Epidermal melanocyte (primary cell): ENCODE measurements at regions not wholly inside any gene's neighbourhood (a gene's known extent, or its start where the extent isn't known, plus 50 kb on each side); places are given as distances from the start of the nearest gene placed in this dataset.
"Not testable (repeated sequence)": the region's sequence is repeated elsewhere in the genome, so short reads cannot be mapped to it uniquely, and the experiment has no call there.

Experiments used
- DNase-seq: peaks from one replicate; pipeline ENCODE4 v3.0.0; 2011; ENCODE audit warnings: low spot score; ENCODE audit not compliant: insufficient read length

- no peak for DNase-seq
Measured at GRCh38 chr2:47964277-47964676, 58.0 kb upstream of the FBXO11 start.

GRCh38 chr2:47964722-47965434 lies 58.6 kb upstream of the FBXO11 start:
- DNase-seq = no peak

- not testable (repeated sequence) for DNase-seq
Measured at GRCh38 chr2:47976728-47977127, 70.4 kb upstream of the FBXO11 start.

GRCh38 chr2:47984041-47984440 lies 77.7 kb upstream of the FBXO11 start:
- DNase-seq = no peak

- no peak for DNase-seq
Measured at GRCh38 chr2:47990503-47990902, 84.2 kb upstream of the FBXO11 start.

GRCh38 chr2:47992671-47993070 lies 86.4 kb upstream of the FBXO11 start:
- DNase-seq = no peak

- DNase-seq = no peak
Measured at GRCh38 chr2:47996808-47997207, 90.5 kb upstream of the FBXO11 start.

GRCh38 chr2:47999512-47999911 lies 93.2 kb upstream of the FBXO11 start:
- DNase-seq = no peak

GRCh38 chr2:48001498-48001897 lies 95.2 kb upstream of the FBXO11 start:
- no peak for DNase-seq

- no peak for DNase-seq
Measured at GRCh38 chr2:48006094-48006493, 99.8 kb upstream of the FBXO11 start.

- DNase-seq = no peak
Measured at GRCh38 chr2:48007699-48008268, 101.5 kb upstream of the FBXO11 start.

- no peak for DNase-seq
Measured at GRCh38 chr2:48009256-48009655, 103.0 kb upstream of the FBXO11 start.

GRCh38 chr2:48015421-48015820 lies 109.1 kb upstream of the FBXO11 start:
- DNase-seq = no peak

GRCh38 chr2:48016225-48017019 lies 110.1 kb upstream of the FBXO11 start:
- no peak for DNase-seq

- no peak for DNase-seq
Measured at GRCh38 chr2:48017136-48017535, 110.8 kb upstream of the FBXO11 start.

GRCh38 chr2:48018480-48018879 lies 112.2 kb upstream of the FBXO11 start:
- DNase-seq = no peak

- DNase-seq = no peak
Measured at GRCh38 chr2:48026865-48027264, 120.6 kb upstream of the FBXO11 start.

- DNase-seq = no peak
Measured at GRCh38 chr2:48032765-48033164, 126.5 kb upstream of the FBXO11 start.

- DNase-seq = no peak
Measured at GRCh38 chr2:48034295-48034694, 128.0 kb upstream of the FBXO11 start.

- DNase-seq = no peak
Measured at GRCh38 chr2:48036312-48036711, 130.0 kb upstream of the FBXO11 start.

GRCh38 chr2:48039209-48039990 lies 133.1 kb upstream of the FBXO11 start:
- no peak for DNase-seq
